Left lung (tissue), 4 donors: ENCODE measurements at regions not wholly inside any gene's neighbourhood (a gene's known extent, or its start where the extent isn't known, plus 50 kb on each side); places are given as distances from the start of the nearest gene placed in this dataset.

Source experiments
- ATAC-seq: fragments of 200-7000 bp; cut with Tn5 transposase; one replicate; pipeline ENCODE4 v1.9.1; 2020; ENCODE audit warnings: moderate library complexity
- DNase-seq, 4 donors: peaks; one replicate each; pipeline ENCODE4 v3.0.0-alpha.2; 2013 to 2020
- H3K27ac ChIP-seq, 2 donors: fragments of 200-600 bp; sonication (generic) in 1 of 2; one replicate each; pipeline versions ENCODE4 v1.5.0 to v1.8.0; 2020 to 2021
- H3K27me3 ChIP-seq, 2 donors: fragments of 200-600 bp; sonication (generic) in 1 of 2; one replicate each; pipeline versions ENCODE4 v1.5.0 to v1.8.0; 2020 to 2021
- H3K36me3 ChIP-seq, 2 donors: fragments of 200-600 bp; sonication (generic) in 1 of 2; one replicate each; pipeline versions ENCODE4 v1.5.0 to v1.8.0; 2020 to 2021
- H3K4me1 ChIP-seq, 2 donors: fragments of 200-600 bp; one replicate each; pipeline ENCODE4 v1.8.0; 2021
- H3K4me3 ChIP-seq, 2 donors: fragments of 200-600 bp; sonication (generic) in 1 of 2; one replicate each; pipeline versions ENCODE4 v1.5.0 to v1.8.0; 2020 to 2021; ENCODE audit warnings: mild to moderate bottlenecking in 1 of 2
- H3K9me3 ChIP-seq, 2 donors: fragments of 200-600 bp; sonication (generic) in 1 of 2; one replicate each; pipeline versions ENCODE4 v1.5.0 to v1.8.0; 2020 to 2021
- intact Hi-C, 2 donors: fragments of 100-400 bp; cut with DNase I; formaldehyde crosslinking; loops; one replicate each; pipeline versions ENCODE4 v1.11.2 to v1.14.2; 2022
- TF ChIP-seq, protein P1 (sequence below), 2 donors: fragments of 200-600 bp; sonication (generic) in 1 of 2; IDR thresholded peaks; one replicate each; pipeline versions ENCODE4 v1.5.0 to v1.8.0; 2021; ENCODE audit warnings: antibody characterized with exemption in 2 of 2
- donor health status: DM: no; HTN: yes; CAD: no.
- donor health status: DM: no; HTN: no; CAD: no.

GRCh38 chr11:44483919-44484610, 81.4 kb upstream of the CD82 start:
- TF ChIP-seq, protein P1, sequence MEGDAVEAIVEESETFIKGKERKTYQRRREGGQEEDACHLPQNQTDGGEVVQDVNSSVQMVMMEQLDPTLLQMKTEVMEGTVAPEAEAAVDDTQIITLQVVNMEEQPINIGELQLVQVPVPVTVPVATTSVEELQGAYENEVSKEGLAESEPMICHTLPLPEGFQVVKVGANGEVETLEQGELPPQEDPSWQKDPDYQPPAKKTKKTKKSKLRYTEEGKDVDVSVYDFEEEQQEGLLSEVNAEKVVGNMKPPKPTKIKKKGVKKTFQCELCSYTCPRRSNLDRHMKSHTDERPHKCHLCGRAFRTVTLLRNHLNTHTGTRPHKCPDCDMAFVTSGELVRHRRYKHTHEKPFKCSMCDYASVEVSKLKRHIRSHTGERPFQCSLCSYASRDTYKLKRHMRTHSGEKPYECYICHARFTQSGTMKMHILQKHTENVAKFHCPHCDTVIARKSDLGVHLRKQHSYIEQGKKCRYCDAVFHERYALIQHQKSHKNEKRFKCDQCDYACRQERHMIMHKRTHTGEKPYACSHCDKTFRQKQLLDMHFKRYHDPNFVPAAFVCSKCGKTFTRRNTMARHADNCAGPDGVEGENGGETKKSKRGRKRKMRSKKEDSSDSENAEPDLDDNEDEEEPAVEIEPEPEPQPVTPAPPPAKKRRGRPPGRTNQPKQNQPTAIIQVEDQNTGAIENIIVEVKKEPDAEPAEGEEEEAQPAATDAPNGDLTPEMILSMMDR (IDR thresholded peaks at IDR 0.05), result no peak
- H3K27me3 ChIP-seq, result no peaks in the 10 kb centered on the region
- DNase-seq, result no peak
- H3K27ac ChIP-seq, result no peak overlapping the region
- H3K36me3 ChIP-seq, result no peaks in the 10 kb centered on the region
- no peaks in the 10 kb centered on the region for H3K4me1 ChIP-seq
- intact Hi-C loops, result no loop called here
- ATAC-seq, result no peak
- H3K4me3 ChIP-seq, result no peak overlapping the region
- H3K9me3 ChIP-seq, result peaks cover 0 to 11% of the 10 kb centered on the region in 2 donors

DNA sequence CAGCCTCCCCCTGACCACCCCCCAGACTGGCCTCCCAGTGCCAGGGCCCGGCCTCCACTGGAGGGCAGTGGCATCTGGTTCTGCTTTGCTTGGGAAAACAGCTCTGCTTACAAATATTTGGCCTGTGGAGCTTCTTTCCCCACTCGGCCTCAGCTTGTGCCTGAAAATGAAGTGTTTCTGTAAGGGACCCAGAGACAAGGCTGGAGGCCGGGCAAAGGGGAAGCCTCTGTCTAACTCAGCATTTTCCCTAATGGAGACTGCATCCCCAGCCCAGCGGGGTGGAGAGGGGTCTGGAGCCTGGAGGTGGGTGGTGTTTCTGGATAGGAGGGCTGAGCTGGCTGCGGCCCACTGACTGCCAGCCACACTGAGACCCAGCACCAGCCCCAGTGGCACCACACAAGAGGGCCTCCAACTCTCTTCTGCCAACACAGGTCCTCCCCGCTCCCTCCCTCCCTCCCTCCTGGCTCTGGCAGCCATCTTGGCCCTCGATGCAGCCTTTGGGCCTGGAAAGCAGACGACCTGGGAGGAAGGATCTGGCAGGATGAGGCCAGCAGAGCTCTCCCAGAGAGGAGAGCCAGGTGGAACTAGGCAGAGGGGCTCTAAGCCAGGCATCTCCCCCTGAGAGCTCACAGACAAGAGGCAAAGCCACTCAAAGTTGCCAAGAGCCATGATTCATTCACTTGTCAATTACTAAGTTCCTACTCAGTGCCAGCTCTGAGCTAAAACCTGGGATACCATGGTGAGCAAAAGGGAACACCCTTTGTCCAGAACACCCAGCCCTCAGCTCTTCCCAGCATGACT, 77.1 kb upstream of the CD82 start:
- TF ChIP-seq, protein P1 (IDR thresholded peaks at IDR 0.05), result no peak
- no peak for ATAC-seq
- no peak overlapping the region for H3K27ac ChIP-seq
- no peak overlapping the region for H3K4me3 ChIP-seq
- H3K9me3 ChIP-seq, result peaks cover 0 to 11% of the 10 kb centered on the region in 2 donors
- DNase-seq, result peak in 2 of 4 donors; percentile 34 to 52
- no peaks in the 10 kb centered on the region for H3K27me3 ChIP-seq
- intact Hi-C loops, result no loop called here
- H3K36me3 ChIP-seq, result no peaks in the 10 kb centered on the region
- H3K4me1 ChIP-seq, result no peaks in the 10 kb centered on the region

DNA sequence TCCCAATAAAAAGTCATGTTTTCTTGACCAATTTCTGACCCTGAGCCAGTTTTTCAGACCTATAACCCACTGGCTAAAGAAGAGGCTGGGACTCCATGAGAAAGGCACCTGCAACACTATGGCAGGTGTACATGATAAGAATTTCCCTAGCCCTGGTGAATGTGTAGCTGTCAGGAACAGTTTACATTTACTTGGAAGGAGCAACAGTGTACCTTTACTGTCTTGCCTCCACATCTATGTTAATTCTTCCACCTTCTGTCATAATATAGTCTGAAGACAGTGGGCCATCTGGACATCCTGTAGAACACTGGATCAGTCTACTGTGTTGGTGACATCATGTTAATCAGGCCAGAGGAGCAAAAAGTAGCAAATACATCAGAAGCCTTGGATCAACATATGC, 72.1 kb upstream of the CD82 start:
- DNase-seq (no peak), ATAC-seq (no peak)
- TF ChIP-seq, protein P1 (IDR thresholded peaks at IDR 0.05), result no peak
- Histone ChIP-seq H3K36me3 (no peaks in the 10 kb centered on the region), H3K4me3 (no peak overlapping the region), H3K4me1 (no peaks in the 10 kb centered on the region), H3K9me3 (no peaks in the 10 kb centered on the region), H3K27me3 (no peaks in the 10 kb centered on the region), H3K27ac (no peak overlapping the region)
- intact Hi-C loops, result no loop called here

DNA sequence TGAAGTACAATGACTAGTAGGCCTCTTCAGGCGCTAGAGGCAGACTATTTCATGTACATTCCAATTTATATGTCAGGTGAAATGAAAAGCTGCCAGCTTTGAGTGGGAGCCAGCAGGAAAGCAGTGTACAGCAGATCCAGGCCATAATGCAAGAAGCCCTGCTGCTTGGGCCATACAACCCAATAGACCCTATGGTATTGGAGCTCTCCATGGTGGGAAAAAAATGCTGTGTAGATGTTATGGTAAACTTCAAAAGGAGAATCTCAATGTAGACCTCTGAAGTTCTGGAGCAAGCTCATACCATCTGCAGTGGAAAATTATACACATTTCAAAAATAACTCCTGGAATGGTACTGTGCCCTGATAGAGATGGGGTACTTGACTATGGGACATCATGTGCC, 71.5 kb upstream of the CD82 start:
- ATAC-seq (no peak), DNase-seq (no peak)
- Histone ChIP-seq H3K4me3 (no peak overlapping the region), H3K27ac (no peak overlapping the region), H3K9me3 (no peaks in the 10 kb centered on the region), H3K36me3 (no peaks in the 10 kb centered on the region), H3K27me3 (no peaks in the 10 kb centered on the region), H3K4me1 (no peaks in the 10 kb centered on the region)
- TF ChIP-seq, protein P1 (IDR thresholded peaks at IDR 0.05), result no peak
- intact Hi-C loops, result no loop called here

DNA sequence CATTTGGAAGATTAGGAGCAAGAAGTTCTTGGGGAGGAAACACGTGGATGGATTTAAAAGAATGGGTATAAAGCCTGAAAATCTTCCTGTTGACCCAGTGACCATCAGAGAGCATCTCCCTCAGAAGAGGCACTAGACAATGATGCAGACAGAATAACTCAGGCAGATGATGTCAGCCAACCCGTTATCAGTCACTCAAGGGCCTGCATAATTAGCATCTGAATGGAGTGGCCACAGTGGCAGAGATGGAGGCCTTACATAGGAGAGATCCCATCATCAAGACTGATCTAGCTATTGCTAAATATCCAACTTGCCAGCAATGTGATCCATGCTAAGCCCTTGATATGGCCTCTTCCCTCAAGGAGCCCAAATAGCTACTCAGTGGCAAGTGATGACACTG, 70.7 kb upstream of the CD82 start:
- TF ChIP-seq, protein P1 (IDR thresholded peaks at IDR 0.05), result no peak
- Histone ChIP-seq H3K4me3 (no peak overlapping the region), H3K36me3 (no peaks in the 10 kb centered on the region), H3K9me3 (no peaks in the 10 kb centered on the region), H3K27me3 (no peaks in the 10 kb centered on the region), H3K4me1 (no peaks in the 10 kb centered on the region), H3K27ac (no peak overlapping the region)
- DNase-seq (no peak), ATAC-seq (no peak)
- intact Hi-C loops, result no loop called here
